MM.1S (cell line): ENCODE measurements at regions not wholly inside any gene's neighbourhood (a gene's known extent, or its start where the extent isn't known, plus 50 kb on each side); places are given as distances from the start of the nearest gene placed in this dataset.
A peak's percentile ranks its signal among the peaks of the same experiment; 100 is the strongest.

Experiments used
- DNase-seq: peaks from one replicate; pipeline ENCODE4 v3.0.0-alpha.2; 2015
- H2AFZ ChIP-seq: fragments of 300-600 bp; sonication (generic); 2 replicates; pipeline ENCODE4 v1.6.0; 2016; ENCODE audit warnings: antibody characterized with exemption, low read length
- H3F3A ChIP-seq: fragments of 300-600 bp; sonication (generic); 2 replicates; pipeline ENCODE4 v1.6.1; 2016; ENCODE audit warnings: mild to moderate bottlenecking, antibody characterized with exemption, low read length, moderate library complexity, mixed read lengths; ENCODE audit not compliant: insufficient read depth
- H3K27ac ChIP-seq: fragments of 300-600 bp; sonication (generic); 2 replicates; pipeline ENCODE4 v1.5.1; 2016; ENCODE audit warnings: mild to moderate bottlenecking, low read length
- H3K27me3 ChIP-seq: fragments of 300-600 bp; sonication (generic); replicated peaks from 2 replicates; pipeline ENCODE4 v1.6.0; 2016; ENCODE audit warnings: low read length; ENCODE audit not compliant: insufficient read depth
- H3K36me3 ChIP-seq: fragments of 300-600 bp; sonication (generic); replicated peaks from 2 replicates; pipeline ENCODE4 v1.6.1; 2016; ENCODE audit warnings: mild to moderate bottlenecking, low read length, mixed read lengths; ENCODE audit not compliant: insufficient read depth
- H3K4me1 ChIP-seq: fragments of 300-600 bp; sonication (generic); 2 replicates; pipeline ENCODE4 v1.6.1; 2016; ENCODE audit warnings: low read length, mixed read lengths
- H3K4me2 ChIP-seq: fragments of 300-600 bp; sonication (generic); 2 replicates; pipeline ENCODE4 v1.6.0; 2016; ENCODE audit warnings: low read depth, low read length
- H3K4me3 ChIP-seq: fragments of 300-600 bp; sonication (generic); 2 replicates; pipeline ENCODE4 v1.5.1; 2016; ENCODE audit warnings: low read length, mixed read lengths
- H3K79me2 ChIP-seq: fragments of 300-600 bp; sonication (generic); 2 replicates; pipeline ENCODE4 v1.6.1; 2016; ENCODE audit warnings: mixed run types, low read length, mixed read lengths
- H3K9ac ChIP-seq: fragments of 300-600 bp; sonication (generic); 2 replicates; pipeline ENCODE4 v1.6.1; 2016; ENCODE audit warnings: low read length, mixed read lengths
- H3K9me2 ChIP-seq: fragments of 300-600 bp; sonication (generic); replicated peaks from 2 replicates; pipeline ENCODE4 v1.6.1; 2016; ENCODE audit warnings: mild to moderate bottlenecking, low read length, mixed read lengths; ENCODE audit not compliant: insufficient read depth
- H3K9me3 ChIP-seq: fragments of 300-600 bp; sonication (generic); replicated peaks from 2 replicates; pipeline ENCODE4 v1.6.1; 2016; ENCODE audit warnings: mild to moderate bottlenecking, low read length, mixed read lengths; ENCODE audit not compliant: insufficient read depth
- H4K20me1 ChIP-seq: fragments of 300-600 bp; sonication (generic); 2 replicates; pipeline ENCODE4 v1.6.1; 2016; ENCODE audit warnings: mild to moderate bottlenecking, low read length, moderate library complexity, mixed read lengths; ENCODE audit not compliant: insufficient read depth
- CTCF ChIP-seq: fragments of 300-600 bp; sonication (generic); IDR thresholded peaks from 2 replicates; pipeline ENCODE4 v1.5.1; 2016; ENCODE audit warnings: antibody characterized with exemption, low read length, mixed read lengths
- EZH2 ChIP-seq: fragments of 300-600 bp; sonication (generic); optimal IDR thresholded peaks from 2 replicates; pipeline ENCODE3; 2017; ENCODE audit warnings: low read depth, mild to moderate bottlenecking, antibody characterized with exemption, low read length, mixed read lengths
- EZH2phosphoT487 ChIP-seq: fragments of 300-600 bp; sonication (generic); IDR thresholded peaks from 2 replicates; pipeline ENCODE4 v1.6.1; 2018; ENCODE audit warnings: antibody characterized with exemption, low read length

GRCh38 chr5:166596043-166596442, 1695.4 kb upstream of the WWC1 start:
- no peak overlapping the region for H3K4me3 ChIP-seq
- no peaks in the 10 kb centered on the region for H4K20me1 ChIP-seq
- H3K36me3 ChIP-seq, result no peaks in the 10 kb centered on the region
- no peak for DNase-seq
- no peaks in the 10 kb centered on the region for H3K9me3 ChIP-seq
- TF ChIP-seq CTCF (no peak), EZH2phosphoT487 (no peak), EZH2 (no peak)
- no peaks in the 10 kb centered on the region for H3K79me2 ChIP-seq
- H3K4me2 ChIP-seq, result peak overlapping the region; percentile 41; the same call in 1 of the 2 replicates
- no peaks in the 10 kb centered on the region for H3K27me3 ChIP-seq
- no peak overlapping the region for H2AFZ ChIP-seq
- H3K9me2 ChIP-seq, result no peaks in the 10 kb centered on the region
- peaks cover 8% of the 10 kb centered on the region; the same call in 1 of the 2 replicates for H3K4me1 ChIP-seq
- no peak overlapping the region for H3K9ac ChIP-seq
- no peak overlapping the region for H3K27ac ChIP-seq
- H3F3A ChIP-seq, result no peaks in the 10 kb centered on the region

- Histone ChIP-seq H3K9me2 (no peaks in the 10 kb centered on the region), H3K4me3 (no peak overlapping the region), H3K27ac (no peak overlapping the region), H3K27me3 (no peaks in the 10 kb centered on the region), H2AFZ (no peak overlapping the region), H3F3A (no peaks in the 10 kb centered on the region), H3K9me3 (no peaks in the 10 kb centered on the region), H3K79me2 (no peaks in the 10 kb centered on the region), H3K36me3 (no peaks in the 10 kb centered on the region), H3K4me2 (no peak overlapping the region), H4K20me1 (no peaks in the 10 kb centered on the region), H3K4me1 (no peaks in the 10 kb centered on the region), H3K9ac (no peak overlapping the region)
- TF ChIP-seq EZH2 (no peak), CTCF (no peak), EZH2phosphoT487 (no peak)
- DNase-seq, result no peak
These were observed 1689.2 kb upstream of the WWC1 start for GRCh38 chr5:166602271-166602670.

- DNase-seq, result no peak
- TF ChIP-seq EZH2phosphoT487, result no peak
- no peak for TF ChIP-seq CTCF
- TF ChIP-seq EZH2, result no peak
These were observed 1673.9 kb upstream of the WWC1 start for GRCh38 chr5:166617507-166617906.

More at GRCh38 chr5:166617507-166617906, 1673.9 kb upstream of the WWC1 start:
- no peak overlapping the region for H2AFZ ChIP-seq
- H3K27ac ChIP-seq, result no peak overlapping the region
- H3K4me2 ChIP-seq, result no peak overlapping the region
- H4K20me1 ChIP-seq, result no peaks in the 10 kb centered on the region
- no peaks in the 10 kb centered on the region for H3K79me2 ChIP-seq
- H3K36me3 ChIP-seq, result no peaks in the 10 kb centered on the region
- H3F3A ChIP-seq, result no peaks in the 10 kb centered on the region
- H3K27me3 ChIP-seq, result no peaks in the 10 kb centered on the region
- H3K4me3 ChIP-seq, result no peak overlapping the region
- no peaks in the 10 kb centered on the region for H3K9me3 ChIP-seq
- no peaks in the 10 kb centered on the region for H3K9me2 ChIP-seq
- no peaks in the 10 kb centered on the region for H3K4me1 ChIP-seq
- no peak overlapping the region for H3K9ac ChIP-seq
